Superior temporal gyrus (tissue), 1 donor: ENCODE measurements at regions not wholly inside any gene's neighbourhood (a gene's known extent, or its start where the extent isn't known, plus 50 kb on each side); places are given as distances from the start of the nearest gene placed in this dataset.
A peak's percentile ranks its signal among the peaks of the same experiment; 100 is the strongest.
"Not testable (repeated sequence)": the region's sequence is repeated elsewhere in the genome, so short reads cannot be mapped to it uniquely, and the experiment has no call there.

ENCODE experiments used
- DNase-seq: peaks from one replicate; pipeline ENCODE4 v3.0.0-alpha.2; 2016; ENCODE audit errors: extremely low spot score

DNA sequence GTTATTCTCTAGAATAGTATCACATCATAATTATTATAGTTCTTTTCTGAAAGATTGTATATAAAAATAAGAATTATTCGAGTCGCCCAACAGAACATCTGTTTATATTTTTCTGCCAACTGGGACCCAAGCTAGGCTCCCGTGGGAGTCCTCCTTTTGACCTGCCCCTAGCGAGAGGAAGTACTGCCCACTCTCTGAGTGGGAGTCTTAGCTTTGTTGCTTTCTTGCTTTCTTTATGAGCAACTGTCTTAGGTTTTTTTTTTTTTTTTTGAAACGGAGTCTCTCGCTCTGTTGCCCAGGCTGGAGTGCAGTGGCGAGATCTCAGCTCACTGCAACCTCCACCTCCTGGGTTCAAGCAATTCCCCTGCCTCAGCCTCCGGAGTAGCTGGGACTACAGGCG lies 202.0 kb upstream of the ZNF184 start:
- no peak for DNase-seq

DNA sequence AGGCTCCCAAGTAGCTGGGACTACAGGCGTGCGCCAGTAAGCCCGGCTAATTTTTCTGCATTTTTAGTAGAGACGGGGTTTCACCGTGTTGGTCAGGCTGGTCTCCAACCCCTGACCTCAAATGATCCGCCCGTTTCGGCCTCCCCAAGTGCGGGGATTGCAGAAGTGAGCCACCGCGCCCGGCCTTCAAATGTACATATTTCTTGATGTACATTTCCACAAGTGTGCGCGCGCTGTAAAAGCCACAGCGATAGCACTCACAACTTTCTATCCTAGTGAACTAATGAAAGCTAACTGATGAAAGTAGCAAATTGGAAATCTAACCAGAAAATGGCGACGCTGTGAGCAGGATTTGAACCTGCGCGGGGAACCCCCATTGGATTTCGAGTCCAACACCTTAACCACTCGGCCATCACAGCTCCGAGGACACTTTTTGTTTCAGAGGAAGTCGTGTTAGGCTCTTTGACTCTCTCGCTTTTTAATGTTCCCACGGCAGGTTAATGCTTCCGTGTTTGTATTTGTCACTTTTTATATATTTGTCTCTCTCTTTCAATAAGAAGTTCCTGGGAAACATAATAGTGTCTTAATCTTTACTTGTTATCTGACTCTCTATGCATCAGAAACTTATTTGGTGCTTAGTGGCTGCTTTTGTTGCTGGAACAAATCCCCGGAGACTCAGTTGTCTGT lies 199.4 kb upstream of the ZNF184 start:
- peak; percentile 19 for DNase-seq

DNA sequence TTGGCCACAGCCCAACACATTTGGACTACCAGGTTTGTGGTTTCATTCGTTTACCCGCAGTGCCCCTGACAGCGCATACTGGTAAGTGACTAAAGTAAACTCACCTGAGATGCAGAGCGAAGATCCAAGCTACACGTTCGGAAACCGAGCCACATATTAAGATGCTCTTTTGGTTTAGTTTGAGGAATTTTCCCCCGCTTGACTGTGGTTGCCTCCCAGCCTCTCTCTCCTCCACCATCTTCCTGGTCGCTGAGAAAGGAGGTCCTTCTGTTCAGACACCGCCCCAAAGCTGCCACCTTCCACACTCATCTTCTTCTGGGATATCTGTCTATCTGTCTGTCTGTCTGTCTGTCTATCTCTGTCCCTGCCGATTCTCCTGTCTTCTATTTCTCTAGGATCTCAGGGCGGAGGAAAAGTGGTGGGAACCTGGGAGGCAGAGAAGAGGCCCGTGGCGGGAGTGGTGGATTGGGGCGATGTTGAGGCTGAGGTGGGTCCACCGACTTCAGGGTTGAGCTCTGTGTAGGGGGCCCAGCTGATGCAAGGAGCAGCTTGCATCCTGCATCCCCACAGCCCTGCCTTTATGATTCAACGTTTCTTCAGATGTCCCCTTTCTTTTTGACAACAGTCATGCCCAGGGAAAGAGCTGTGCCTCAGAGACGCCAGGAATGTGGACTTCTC lies 196.9 kb upstream of the ZNF184 start:
- DNase-seq, result no peak

DNA sequence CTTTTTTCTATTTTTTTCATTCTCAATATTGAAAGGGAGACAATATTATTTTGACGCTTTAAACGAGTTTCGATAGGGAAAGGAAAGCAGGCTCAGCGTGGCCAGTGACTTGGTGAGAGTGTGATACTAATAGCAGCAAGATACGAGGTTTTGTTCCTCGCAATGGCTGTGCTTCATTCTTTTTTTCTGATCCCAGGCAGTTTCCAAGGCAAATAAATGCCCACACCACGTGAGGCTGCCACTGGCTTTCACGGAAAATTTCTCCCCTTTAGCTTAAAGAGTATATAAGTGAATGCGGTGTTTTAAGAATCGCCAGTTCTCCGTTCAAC lies 196.4 kb upstream of the ZNF184 start:
- DNase-seq, result no peak

DNA sequence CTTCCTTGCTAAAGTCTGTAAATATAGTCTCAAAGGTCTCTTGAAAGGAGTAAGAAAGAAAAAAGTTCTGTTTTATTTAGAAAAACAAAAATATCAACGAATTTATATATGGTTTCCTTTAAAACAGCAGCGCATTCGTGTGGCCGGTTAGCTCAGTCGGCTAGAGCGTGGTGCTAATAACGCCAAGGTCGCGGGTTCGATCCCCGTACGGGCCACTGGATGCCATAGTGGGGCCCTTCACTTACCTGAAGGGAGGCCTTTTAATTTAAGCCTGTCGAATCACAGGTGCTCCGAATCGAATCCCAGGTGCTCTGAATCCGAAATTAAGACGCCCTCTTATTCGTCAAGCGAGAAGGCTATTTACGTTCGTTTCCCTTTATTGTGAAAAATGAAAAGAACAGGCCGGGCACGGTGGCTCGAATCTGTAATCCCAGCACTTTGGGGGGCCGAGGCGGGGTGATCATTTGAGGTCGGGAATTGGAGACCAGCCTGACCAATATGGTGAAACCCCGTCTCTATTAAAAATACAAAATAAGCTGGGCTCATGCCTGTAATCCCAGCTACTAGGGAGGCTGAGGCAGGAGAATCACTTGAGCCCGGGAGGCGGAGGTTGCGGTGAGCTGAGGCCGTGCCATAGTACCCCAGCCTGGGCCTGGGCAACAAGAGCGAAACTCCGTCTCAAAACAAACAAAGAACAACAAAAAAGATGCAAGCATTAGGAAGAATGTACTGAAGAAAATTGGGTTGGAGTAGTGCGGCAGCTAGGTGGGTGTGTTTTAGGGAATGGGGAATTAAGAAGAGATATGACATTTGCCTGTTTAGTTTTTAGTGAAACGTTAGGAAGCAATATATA lies 195.8 kb upstream of the ZNF184 start:
- DNase-seq, result peak; percentile 40

DNA sequence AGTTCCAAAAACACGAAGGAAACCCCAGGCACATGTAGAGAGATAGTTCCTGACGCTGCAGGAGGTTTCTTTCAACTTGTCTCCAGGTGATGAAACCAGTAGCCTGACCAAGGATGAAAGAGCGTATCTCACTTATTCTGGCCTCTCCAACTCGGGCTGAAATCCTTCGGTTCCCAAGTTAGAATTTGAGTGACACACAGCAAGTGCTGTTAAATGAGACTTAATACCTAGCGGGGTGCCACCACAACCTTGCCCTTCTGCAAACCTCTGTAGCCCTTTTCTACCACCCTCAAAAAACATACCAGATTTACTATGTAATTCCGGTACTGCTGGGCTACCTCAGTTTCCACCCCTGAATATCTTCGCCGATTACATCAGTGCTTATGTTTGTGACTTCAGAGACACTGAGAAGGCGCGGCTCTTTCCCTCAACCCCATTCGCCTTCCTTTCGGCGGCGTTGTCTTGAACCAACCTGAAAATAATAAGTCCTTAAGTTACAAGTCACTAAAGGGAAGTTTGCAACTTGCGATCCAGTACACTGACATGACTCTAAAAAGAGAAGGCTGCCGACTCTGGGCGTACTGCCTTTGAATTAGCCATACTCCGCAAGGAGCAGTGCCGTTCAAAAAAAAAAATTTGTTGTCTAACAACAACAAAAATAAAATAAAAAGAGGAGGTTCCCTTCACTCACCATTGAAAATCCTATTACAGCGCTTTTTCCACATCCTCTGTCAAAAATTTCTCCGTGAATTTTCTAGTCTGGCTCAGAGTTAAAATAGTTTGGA lies 194.9 kb upstream of the ZNF184 start:
- DNase-seq, result no peak

DNA sequence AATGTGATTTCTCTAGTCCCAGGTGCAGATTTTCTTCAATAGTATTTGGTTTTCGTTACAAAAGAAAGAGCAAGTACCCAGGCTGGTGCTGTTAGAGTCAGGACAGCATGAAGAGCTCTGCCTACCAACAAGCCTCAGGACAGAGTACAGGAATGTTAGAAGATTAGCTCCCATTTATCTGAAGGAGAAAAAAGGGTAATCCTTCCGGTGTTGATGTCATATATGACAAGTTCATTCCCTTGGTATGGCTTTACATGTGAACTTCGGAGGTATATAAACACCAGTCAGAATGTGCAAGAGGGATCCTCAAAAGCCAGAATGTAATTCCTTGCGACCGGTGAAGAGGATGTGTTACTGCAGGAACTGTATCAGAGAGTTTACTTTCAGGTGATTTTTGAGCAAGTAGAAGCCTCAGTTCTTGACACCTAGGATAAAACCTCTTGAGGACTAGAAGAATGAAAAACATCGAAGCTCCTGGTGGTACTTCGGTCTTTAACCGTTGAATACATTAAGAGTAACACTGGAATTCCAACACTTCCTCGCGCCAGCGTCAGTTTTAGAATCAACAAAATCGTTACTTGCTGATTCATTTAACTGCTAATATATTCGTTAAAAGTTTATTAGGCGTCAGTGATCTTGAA lies 194.2 kb upstream of the ZNF184 start:
- no peak for DNase-seq

DNA sequence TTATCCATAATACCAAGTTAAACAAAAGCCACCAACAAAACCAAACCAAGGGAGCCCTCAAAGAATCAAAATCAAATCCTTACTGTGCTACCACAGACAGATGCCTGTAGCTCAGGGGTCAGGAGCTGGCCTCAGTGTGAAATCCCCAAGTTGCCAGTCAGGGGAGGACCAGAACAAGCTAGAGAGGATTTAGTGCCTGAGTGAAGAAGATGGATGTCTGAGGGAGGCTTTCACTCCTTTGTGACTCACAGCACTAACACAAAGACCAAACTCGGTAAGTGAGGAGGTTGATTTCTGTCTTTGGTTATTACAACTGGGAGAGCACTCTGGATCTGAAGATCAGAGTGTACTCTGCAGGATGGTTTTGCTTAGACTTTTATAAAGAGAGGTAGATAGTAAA lies 189.9 kb upstream of the ZNF184 start:
- no peak for DNase-seq

DNA sequence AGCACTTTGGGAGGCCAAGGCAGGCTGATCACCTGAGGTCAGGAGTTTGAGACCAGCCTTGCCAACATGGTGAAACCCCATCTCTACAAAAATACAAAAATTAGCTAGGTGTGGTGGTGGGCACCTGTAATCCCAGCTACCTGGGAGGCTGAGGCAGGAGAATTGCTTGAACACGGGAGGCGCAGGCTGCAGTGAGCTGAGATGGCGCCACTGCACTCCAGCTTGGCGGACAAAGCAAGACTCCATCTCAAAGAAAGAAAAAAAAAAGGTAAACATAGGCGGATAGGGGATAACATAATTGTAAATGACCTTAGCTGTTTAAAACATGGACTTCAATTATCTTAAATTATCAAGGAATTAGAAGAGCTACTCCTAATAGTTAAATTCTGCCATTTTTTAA lies 189.3 kb upstream of the ZNF184 start:
- DNase-seq, result not testable (repeated sequence)

DNA sequence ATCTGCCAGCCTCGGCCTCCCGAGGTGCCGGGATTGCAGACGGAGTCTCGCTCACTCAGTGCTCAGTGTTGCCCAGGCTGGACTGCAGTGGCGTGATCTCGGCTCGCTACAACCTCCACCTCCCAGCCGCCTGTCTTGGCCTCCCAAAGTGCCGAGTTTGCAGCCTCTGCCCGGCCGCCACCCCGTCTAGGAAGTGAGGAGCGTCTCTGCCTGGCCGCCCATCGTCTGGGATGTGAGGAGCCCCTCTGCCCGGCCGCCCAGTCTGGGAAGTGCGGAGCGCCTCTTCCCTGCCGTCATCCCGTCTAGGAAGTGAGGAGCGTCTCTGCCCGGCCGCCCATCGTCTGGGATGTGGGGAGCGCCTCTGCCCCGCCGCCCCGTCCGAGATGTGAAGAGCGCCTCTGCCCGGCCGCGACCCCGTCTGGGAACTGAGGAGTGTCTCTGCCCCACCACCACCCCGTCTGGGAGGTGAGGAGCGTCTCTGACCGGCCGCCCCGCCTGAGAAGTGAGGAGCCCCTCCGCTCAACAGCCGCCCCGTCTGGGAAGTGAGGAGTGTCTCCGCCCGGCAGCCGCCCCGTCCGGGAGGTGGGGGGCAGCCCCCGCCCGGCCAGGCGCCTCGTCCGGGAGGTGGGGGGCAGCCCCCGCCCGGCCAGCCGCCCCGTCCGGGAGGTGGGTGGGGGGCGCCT lies 180.4 kb upstream of the ZNF184 start:
- not testable (repeated sequence) for DNase-seq

DNA sequence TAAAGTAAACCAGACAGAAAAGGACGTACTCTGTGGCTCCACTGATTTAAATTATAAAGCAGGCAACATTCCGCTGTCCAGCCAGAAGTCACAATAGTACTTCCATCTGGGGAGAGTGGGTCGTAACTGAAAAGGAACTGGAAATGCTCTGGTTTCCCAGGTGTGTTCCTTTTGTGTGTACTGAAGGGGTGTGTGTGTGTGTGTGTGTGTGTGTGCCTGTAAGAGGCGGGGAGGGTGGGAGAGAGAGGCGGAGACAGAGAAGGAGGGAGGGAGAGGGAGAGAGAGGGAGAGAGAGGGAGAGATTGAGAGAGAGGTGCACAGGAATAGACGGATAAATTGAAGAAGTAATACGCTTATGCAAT lies 178.4 kb upstream of the ZNF184 start:
- no peak for DNase-seq

DNA sequence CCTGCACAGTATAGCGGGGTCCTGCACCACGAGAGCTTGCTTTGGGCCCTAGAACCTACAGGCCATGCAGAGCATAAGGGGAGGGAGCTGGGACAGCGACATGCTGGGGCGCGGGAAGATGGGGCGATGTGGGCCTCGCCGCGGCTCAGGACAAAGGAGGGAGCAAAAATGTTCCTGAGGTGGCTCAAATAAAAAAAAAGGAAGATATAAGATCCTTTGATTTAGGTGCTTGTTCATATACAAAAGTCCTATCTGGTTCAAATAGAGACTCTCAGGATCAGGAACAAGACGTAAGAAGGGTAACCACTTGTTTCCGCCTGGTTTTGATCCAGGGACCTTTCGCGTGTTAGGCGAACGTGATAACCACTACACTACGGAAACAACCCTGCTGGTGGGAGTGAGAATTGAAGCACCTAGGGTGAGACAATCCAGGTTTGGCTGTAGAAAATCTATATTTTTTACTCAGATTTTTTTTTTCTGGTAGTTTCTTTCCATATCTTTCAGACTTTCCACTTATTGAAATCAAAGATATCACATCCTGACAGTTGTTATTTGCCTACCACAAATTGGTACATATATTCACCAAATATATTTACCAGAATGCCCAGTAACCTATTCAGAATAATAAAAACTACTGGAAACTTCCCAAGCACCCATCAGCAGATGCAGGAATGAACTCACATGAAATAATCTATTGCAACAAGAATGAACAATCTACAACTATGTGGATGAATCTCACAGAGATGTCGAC lies 177.9 kb upstream of the ZNF184 start:
- DNase-seq, result no peak

DNA sequence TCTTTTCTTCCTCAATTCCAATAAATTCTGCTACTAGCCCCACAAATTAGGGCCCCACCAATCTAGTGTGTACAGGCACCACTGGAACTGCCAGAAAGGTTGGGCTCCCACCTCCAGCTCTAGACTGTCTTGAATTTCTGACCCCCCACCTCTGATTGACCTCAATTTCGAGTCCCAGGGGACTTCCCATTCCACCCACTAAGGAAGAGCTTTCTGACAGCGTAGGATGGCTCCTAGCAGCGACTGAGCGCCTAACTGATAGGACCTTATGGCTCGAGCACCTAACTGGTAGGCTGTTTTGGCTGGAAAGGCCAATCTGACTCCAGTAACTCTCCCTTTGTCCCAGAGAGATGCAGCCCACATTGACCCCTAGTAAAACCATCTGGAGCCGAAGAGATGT lies 171.6 kb upstream of the ZNF184 start:
- DNase-seq, result no peak

DNA sequence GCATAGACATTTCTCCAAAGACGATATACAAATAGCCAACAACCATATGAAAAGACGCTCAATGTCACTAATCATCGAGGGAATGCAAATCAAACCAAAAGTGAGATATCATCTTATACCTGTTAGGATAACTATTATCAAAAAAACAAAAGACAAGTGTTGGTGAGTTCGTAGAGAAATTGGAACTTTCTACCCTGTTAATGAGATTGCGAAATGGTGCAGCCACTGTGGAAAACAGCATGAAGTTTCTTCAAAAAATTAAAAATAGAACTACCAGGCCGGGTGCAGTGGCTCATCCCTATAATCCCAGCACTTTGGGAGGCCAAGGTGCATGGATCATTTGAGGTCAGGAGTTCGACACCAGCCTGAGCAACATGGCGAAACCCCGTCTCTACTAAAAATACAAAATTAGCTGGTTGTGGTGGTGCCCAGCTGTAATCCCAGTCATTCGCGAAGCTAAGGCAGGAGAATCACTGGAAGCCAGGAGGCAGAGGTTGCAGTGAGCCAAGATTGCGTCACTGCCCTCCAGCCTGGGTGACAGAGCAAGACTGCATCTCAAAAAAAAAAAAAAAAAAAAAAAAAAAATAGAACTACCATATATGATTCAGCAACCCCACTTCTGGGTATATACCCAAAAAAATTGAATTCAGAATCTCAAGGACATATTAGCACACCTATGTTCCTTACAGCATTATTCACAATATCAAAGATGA lies 170.0 kb upstream of the ZNF184 start:
- no peak for DNase-seq

DNA sequence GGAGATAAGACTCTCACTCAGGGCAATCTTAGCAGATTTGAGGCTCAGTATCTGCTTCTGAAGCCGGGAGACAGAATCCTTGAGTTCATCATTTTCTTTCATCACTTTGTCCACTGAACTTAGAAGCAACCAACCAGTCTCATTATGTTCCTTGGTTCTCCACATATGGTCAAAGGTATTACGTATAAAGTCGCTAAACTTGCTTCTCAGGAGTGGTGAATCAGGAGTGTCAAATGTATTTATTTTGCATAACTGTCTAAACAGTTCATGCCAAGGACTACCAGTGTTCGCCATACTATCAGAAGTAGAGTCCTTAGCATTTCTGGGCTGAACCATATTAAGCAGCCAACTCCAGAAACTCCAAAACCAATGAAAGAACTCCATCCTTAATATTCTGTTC lies 163.0 kb upstream of the ZNF184 start:
- not testable (repeated sequence) for DNase-seq

DNA sequence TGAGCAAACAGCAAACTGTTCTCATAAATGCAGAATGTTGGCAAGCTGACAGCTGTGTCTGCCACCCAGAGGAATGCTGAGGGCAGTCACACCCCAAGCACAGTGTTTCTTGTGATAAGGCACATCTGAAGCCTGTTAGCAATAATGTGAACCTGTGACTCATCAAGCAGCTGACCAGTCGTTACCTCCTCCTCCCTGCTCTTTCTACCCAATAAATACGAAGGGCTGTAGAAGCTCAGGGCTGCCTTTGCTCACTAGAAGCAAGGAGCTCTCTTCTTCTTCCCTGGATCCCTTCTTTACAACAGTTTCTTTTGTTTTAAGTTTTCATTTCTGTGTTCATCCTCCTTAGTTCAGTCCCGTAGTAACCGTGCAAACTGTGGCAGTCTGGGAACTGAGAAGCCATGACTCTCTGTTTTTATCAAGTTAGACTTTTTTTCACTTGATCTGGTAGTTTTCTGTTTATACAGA lies 160.3 kb upstream of the ZNF184 start:
- DNase-seq, result not testable (repeated sequence)

DNA sequence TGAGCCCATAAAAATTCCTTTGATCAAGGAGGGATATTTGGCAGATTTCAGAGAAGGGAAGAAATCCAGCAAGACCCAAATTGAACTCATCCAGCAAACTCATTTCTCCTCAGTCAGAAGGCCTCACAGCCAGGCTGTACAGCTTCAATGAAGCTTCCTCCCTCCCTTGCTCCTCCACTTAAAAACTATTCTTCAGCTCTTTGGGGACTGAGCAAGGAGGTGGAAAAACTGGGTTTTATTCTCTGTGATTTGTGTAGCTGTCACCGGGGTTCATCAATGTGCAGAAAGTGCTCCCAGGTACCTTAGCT lies 158.7 kb upstream of the ZNF184 start:
- no peak for DNase-seq

DNA sequence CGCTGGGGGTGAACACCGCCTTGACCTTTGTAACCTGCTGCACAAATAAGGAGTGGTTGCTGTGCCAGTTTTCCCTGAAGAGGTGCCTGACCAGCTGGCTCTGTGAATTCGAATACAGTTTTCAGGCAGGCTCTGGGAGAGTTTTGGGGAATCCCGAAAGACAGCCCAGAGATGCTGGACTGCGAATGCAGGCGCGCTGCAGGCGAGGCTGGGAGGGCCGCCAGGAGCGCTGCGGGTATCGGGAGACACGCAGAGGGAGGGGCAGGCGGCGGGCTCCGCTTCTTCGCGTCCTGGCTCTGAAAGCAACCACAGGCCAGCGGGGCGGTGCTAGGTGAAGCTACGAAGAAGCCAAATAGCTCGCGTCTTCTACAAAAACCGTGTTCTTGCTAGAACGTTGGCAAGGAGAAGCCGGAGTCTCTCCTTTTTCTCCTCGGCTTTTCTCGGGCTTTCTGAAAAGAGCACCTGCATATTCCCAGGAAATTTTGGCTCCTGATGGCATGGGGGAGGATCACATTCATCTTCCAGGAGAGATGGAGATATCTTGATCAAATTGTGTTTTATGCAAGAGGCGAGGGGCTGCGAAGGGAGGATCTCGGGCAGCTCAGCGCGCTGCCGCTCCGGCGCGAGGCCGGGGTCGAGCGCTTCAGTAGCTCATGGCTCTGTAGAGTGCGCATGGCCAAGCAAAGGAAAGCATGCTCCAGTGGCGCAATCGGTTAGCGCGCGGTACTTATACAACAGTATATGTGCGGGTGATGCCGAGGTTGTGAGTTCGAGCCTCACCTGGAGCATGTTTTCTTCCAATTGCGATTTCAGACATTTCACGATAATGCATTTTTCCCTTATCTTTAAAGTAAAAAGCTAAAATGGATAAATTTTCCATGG lies 158.1 kb upstream of the ZNF184 start:
- peak; percentile 47 for DNase-seq
